RPMI8226 (cell line): ENCODE measurements at regions not wholly inside any gene's neighbourhood (a gene's known extent, or its start where the extent isn't known, plus 50 kb on each side); places are given as distances from the start of the nearest gene placed in this dataset.
"Not testable (repeated sequence)": the region's sequence is repeated elsewhere in the genome, so short reads cannot be mapped to it uniquely, and the experiment has no call there.

Experiments
- DNase-seq: peaks from one replicate; pipeline ENCODE4 v3.0.0-alpha.2; 2015

DNA sequence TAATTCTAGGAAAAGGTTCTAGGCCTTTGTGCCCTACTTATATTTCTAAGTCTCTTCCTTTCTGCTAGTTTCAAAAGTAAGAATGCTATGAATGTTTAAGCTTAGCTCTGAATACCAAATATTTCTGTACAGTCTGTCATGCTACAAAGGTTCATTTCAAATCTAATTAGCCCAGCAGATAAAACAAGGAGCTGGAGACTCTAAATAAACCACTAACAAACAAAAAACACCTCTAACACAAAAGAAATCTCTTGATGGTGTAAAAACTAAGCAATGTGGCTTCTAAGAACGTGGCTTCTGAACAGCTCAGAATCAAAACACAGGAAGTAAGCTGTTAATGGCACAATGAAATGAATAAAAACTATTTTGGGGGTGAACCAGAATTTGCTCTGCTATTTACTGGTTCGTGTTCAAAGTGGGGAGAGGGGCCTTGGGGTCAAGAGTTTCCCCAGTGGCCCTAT, 198.3 kb downstream of the BCAS1 start:
- DNase-seq = no peak

DNA sequence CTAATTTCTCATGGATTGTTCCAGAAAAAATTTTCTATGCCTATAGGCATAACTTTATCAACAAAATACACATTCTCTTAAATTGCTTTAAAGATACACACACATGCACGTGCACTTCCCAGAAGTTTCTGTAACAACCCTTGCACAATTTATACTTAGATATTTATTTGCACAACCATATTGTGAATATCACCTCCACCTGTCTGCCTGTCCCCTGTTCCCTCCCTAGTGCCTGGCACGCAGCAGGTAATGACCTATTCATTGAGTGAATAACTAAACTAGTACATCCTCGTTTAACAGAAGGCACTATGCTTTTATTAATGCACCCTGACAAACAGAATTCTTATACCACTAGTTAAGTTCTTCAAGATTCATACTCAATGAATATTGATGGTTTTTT, 198.9 kb downstream of the BCAS1 start:
- DNase-seq = no peak

DNA sequence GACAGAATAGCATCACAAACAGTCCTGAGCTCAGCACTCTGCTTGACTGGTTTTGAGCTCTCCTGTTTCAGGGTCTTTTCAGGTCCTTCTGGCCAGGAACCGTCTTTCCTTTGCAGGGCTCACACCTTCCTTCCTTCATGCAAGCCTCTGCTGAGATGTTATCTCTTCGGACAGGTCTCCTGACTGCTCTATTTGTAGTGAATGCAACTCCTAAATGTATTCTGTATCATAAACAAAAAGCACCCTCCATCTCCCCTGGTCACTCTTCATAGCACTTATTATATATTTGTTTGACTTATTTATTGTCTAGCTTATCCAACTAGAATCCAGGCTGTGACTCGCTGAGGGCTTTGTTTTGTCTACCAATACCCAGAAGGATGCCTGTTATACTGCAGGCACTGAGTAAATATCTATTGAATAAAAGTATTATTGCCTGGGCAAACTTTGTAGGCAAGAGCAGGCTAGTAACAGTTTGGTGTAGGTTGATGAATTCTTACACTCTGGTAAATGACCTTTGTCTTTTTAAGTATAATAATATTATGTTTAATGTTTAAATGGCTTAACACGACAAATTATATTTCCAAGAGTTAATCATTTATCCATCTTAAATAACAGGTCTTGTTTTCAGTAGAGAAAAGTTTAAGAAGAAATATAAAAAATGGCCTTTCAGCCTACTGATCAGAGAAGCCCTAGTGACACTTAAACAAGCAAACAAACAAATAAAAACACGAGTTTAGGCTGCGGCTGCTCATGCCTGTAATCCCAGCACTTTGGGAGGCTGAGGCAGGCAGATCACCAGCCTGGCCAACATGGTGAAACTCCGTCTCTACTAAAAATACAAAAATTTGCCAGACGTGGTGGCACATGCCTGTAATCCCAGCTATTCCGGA, 199.7 kb downstream of the BCAS1 start:
- no peak for DNase-seq

DNA sequence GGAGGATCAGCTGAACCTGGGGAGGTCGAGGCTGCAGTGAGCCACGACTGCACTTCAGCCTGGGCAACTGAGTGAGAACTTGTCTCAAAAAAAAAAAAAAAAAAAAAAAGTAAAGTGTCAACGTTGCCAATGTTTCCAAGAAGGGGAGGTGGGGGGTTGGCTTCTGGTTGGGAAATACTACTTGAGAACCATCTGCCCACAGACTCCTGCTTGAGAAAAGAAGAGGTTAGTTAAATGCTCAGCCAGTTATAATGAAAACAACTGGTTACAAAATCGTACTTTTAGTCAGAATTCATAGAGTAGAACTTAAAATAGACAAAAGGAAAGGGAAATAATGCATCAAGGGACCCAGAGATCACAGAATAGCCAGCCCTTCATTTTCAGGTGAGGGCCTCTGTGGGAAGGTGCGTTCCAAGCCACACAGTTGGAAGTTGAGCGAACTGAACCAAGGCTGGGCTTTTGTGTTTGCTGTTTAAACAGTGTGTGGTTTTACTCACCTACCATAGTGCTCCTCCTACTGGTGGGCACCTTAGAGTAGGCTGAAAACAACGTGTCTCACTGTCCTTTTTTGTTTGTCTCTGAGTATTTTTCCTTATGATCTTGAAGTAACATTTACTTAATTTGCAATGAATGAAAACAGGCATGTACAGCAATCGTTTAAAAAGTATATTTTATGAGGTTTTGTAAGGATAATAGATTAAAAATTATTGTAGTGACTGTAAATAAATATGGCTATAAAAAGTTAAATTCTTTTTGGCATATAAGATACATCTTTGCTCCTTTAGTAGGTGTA, 200.7 kb downstream of the BCAS1 start:
- DNase-seq = peak; percentile 84

DNA sequence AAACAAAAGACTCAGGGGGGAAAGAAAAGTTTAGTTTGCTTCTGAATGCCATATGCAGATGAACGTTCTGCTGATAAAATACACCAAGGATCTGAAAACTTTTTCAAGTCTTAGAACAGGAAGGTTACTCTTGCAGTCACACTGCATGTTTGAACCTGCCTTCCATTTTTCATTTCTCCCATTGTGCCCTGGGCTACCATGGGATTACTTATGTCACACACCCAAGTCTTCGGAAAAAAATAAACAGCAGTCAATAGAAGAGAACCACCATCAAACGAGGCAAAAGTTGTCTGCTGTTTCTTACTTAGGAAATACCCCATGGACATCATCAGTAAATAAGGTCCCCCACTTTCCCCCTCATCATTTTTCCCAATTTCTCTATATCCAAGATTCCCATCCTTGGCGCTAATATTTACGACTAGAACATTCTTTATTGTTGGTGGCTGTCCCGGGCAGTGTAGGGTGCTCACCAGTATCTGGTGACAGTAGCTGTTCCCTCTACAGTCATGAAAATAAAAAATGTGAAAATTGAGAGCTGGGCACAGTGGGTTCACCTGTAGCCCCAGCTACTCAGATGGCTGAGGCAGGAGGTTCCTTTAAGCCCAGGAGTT, 202.5 kb downstream of the BCAS1 start:
- no peak for DNase-seq

DNA sequence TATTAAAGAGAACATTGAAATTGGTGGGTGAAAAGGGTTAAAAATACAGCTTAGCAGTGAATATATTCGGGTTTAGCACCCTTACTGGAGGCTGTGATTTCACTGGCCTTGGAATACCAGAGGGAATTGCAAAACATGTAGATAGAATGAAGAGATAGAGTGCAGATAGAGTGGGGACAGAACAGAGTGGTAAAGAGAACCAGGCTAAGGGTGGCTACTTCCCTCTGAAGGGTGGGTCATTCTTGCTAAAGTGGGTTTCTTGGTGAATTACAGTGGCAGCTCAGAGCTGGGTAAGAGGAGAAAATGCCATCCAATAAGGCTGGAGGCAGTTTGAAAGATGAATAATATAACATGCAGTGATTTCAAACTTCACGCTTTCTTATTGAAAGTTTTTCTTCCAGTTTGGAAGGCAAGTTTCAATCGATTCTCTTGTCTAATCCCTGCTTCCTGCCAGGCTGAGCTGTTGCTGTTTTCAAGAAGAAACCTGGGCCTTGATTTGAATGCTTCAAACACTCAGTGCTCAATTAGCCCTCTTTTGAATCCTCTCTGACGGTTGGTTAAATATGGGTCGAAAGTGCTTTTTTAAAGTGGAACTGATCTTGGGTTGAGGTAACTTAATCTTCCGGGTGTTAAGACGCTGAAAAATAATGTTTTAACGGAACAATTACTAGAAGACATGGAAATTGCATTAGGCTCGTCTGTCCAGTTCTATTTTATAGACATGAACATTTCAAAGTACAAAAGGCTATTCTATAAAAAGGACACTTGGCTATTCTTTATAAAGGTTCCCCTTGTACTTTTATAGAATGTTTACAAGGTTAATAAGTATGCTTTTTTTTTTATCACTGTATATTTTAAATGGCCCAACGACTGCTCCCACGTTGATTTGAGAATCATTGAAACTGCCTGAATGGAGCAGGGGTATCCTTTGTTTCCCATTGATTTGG, 203.3 kb downstream of the BCAS1 start:
- no peak for DNase-seq

DNA sequence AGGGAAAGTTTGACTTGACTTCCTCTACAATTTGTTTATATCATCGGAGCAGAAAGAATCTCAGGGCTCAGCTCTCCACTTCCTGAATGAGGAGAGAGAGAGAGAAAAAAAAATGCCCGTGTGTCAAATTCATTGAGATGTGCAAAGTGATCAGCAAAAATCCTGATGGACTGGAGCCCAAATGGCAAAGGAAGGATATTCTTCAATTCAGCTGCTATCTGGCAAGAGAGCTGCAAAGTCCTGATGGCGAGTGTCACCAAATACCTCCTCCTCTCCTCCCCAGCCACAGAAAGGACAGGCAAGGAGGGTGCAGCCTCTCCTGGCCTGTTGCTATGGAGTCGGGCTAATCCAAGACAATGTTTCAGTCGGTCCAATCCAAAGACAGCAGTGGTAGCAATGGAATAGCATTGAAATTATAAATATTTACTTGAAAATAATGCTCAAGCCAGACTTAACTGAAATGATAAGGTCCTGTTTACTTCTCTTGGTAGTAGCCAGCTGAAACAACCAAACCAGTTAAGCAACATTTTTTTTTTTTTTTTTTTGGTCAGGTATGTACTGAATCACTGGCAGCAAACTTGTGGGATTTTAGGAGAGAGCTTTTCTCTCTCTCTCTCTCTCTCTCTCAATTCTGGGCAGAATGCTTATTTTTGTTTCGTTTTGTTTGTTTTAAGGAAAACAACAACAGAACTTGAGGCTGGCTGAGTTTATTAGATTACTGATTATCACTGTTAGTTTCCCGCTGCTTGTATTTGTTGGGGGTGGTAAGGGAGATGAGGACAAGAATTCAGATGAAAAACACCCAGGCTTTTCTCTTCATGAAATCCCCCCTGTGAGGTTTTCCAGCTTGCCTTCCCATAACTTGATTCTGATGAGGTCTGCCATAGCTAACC, 204.2 kb downstream of the BCAS1 start:
- peak; percentile 29 for DNase-seq

DNA sequence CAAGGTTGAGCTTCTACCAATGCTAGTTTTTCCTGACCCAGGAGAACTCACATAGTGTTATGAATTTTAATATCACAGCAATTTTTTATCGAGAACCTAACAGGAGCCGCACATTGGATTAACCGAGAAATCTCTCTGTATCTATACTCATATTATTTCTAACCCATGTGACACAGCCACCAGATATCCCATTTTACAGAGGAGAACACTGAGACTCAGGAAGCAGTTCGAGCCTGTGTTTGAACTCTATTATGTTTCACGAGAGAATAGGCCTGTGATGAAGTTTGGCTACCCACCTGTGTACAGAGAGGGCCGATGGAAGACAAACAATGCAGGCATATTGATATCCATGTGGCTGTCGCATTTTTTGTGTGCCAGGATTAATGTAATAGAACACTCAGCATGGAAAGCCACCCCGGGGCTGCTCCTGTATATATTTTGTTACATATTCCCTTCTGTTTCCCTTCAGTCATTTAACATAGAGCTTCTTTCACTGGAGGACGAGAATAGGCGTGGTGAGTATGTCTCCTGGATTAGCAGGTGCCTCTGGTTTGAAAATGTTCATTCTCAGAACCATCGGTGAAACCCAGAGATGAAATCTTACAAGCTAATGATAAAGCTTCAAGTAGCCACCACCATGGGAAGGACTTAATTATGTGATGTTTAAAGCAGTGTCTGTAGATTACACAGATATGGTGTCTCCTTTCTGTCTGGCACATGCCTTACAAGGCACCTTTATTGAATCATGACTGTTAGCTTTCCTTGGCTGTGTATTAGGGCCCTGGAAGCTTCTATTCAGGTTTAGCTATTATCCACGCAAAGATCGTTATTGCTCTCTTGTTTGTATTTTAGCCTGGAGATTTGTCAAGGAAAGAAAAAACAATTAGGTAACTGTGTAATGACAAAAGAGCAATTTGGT, 205.4 kb downstream of the BCAS1 start:
- not testable (repeated sequence) for DNase-seq

DNA sequence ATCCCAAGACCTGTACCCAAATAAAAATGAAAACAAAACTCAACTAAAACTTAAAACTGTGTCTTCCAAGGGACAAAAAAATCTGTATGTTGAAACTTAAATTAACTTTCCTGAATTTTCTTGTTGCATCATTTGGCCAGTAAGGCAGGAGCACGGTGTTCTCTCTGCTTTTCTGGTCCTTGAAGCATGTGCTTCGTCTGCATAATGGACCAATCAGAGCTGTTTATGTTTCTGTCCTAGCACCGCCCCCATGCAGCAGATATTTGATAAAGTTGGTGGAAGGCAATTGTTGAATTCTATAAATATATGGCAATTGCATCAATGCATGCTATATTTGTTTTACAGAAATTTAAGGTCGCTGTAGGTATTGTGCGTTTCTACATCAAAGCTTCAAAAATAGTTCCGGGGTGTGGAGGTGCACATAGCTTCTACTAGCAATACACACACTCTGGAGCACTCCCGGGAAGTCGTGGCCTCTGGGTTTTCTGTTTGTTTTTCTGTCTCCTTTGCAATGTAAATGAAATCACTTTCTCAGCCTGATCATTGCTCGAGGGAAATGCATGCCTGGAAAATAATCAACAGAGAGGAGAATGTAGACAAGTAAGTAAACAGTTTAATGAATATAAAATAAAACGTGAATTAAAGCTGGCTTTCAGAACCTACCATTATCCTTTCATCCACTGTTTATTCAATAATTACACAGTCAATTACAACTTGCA, 206.3 kb downstream of the BCAS1 start:
- not testable (repeated sequence) for DNase-seq

DNA sequence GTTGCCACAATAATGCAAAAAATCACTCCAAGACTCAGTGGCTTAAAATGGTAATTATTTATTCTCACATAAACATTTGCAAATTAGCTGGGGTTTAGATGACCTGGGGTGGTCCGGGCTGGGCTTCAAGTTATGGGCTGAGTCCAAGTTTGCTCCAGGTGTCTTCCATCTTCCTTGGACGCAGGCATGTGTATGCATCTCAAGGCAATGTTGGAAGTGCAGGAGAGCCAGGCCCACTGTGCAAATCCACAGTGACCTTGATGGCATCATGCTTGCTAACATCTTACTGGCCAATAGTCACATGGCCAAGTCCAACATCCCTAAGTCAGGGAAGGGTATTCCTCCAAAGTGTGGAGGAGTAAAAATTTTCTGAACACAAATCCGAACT, 206.9 kb downstream of the BCAS1 start:
- DNase-seq = not testable (repeated sequence)

DNA sequence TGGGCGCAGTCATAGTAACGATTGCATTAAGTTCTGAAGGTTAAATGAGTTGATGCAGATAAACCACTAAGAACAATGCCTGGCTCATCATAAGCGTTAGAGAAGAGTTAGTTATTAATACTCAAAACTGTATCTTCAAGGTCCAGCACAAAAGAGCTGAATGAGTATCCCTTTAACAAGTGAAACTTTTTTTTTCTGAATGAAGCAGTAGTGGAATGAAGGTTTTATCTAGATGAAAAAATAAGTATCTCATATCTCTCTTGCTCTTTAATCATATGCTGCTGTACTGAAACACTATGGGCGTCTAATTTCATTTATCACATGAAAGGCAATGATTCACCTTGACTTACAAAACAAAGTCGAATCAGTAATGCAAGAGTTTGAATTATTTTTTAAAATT, 207.4 kb downstream of the BCAS1 start:
- DNase-seq = not testable (repeated sequence)

DNA sequence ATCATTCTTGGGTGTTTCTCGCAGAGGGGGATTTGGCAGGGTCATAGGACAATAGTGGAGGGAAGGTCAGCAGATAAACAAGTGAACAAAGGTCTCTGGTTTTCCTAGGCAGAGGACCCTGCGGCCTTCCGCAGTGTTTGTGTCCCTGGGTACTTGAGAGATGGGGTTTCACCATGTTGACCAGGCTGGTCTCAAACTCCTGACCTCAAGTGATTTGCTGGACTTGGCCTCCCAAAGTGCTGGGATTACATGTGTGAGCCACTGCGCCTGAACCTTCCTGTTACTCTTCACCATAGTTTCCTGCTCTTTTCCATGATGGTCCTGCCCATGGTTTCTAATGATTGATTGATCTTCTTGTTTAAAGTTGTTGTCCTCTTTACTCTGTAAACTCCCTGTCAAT, 207.9 kb downstream of the BCAS1 start:
- DNase-seq = not testable (repeated sequence)

DNA sequence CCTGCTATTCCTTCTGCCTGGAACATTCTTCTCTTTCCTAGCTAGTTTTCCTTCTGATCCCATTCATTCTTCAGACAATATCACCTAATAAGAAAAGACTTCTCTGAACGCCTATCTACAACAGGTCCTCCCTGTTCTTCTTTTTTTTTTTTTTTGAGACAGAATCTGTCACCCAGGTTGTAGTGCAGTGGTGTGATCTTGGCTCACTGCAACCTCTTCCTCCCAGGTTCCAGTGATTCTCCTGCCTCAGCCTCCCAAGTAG, 208.3 kb downstream of the BCAS1 start:
- not testable (repeated sequence) for DNase-seq

DNA sequence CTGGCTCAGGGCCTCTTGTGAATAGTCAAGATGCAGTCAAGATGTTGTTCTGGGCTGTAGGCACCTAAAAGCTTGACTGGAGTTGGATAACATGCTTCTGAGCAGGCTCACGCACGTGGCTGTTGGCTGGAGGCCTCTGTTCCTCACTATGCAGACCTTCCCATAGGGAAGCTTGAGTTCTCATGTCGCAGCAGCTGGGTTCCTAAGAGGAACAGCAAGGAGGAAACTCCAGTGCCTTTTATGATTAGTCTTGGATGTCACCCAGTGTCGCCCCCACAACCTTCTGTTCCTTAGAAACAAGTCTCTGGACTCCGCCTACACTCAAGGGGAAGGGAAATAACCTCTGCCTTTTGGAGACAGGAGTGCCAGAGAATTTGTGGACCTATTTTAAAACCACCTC, 210.7 kb downstream of the BCAS1 start:
- DNase-seq = no peak

DNA sequence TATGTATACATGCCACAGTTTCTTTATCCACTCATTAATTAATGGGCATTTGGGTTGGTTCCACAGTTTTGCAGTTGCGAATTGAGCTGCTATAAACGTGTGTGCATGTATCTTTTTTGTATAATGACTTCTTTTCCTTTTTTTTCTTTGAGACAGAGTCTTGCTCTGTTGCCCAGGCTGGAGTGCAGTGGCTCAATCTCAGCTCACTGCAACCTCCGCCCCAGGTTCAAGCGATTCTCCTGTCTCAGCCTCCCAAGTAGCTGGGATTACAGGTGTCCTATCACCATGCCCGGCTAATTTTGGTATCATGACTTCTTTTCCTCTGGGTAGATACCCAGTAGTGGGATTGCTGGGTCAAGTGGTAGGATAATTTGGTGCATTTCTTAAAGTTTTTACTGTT, 211.4 kb downstream of the BCAS1 start:
- DNase-seq = not testable (repeated sequence)

DNA sequence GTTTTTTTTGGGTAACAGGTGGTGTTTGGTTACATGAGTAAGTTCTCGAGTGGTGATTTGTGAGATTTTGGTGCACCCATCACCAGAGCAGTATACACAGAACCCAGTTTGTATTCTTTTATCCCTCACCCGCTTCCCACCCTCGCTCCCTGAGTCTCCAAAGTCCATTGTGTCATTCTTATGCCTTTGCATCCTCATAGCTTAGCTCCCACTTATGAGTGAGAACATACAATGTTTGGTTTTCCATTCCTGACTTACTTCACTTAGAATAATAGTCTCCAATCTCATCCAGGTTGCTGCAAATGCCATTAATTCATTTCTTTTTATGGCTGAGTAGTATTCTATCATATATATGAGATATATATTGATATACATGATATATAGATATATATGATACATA, 211.9 kb downstream of the BCAS1 start:
- not testable (repeated sequence) for DNase-seq

DNA sequence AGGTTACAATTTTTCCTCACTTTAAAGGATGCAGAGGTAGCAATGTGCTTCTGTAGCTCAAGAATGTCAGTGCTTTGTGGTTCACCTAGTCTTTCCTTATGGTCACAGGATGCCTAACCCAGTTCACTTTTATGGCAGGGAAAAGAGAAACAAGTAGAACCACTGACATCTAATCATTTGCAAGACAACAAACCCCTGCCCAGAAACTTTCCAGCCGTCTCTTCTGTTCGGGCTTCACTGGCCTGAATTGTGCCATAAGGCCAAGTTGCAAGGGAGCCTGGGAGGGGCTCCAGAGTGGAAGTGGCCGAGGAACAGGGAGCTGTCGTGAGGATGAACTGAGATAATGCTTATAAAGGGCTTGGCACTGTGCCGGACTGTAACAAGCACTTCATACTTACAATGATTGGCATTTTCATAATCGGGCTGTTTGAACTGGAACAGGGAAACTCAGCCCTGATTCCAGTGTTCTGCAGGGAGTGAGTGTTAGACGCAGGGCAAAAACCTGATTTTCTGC, 212.6 kb downstream of the BCAS1 start:
- DNase-seq = no peak

DNA sequence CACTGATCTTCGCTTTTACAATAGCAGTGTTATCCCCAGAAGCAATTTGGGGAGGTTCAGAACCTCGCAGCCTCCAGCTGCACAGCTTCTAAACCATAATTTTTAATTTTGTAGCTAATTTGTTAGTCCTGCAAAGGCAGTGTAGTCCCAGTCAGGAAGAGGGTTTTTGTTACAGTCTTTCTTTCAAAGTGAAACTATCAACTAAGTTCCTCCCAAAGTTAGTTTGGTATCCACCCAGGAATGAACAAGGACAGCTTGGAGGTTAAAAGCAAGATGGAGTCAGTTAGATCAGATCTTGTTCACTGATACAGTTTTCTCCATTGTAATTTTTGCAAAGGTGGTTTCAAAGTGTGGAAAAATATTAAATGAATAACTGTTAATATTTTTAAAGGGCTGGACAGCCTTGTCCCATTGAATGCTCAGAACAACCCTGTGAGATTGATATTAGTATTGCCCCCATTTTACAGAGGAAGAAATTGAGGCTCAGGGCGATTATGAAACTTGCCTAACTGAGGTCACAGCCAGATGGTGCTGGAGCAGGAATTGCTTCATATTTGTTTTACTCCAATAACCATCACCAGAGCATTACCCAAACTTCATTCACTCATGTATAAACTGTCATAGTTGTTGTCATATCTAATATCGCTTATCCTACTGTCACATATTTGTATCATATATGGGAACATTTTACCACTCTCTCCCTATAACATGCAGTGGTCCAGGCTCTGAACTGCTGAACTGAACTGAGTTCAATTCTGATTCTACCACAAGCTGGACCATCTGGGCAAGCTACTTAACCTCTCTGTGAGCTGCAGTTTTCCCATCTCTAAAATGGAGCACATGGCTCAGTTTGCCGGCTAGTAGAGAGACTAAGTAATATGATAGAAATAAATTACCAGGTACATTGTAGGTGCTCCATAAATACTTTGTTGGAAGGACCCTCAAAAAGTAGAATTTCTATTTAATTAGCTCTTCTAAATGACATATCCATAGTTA, 213.8 kb downstream of the BCAS1 start:
- no peak for DNase-seq
